Activated B cell treated with CpG ODN at 0.5 μM for 24 hours (primary cell): ENCODE measurements at regions not wholly inside any gene's neighbourhood (a gene's known extent, or its start where the extent isn't known, plus 50 kb on each side); places are given as distances from the start of the nearest gene placed in this dataset.

Experiments used
- ATAC-seq: fragments of 200-7000 bp; cut with Tn5 transposase; one replicate; pipeline ENCODE4 v1.10.0; 2021; ENCODE audit warnings: low read depth, mild to moderate bottlenecking, moderate library complexity
- CTCF ChIA-PET: fragments of 350-600 bp; sonication (Branson Sonifier 250); formaldehyde crosslinking; loops from one replicate; lab custom pipeline; 2021; ENCODE audit warnings: antibody characterized with exemption; lab: Charles Lee
- POLR2A ChIA-PET: fragments of 350-600 bp; sonication (Branson Sonifier 250); formaldehyde crosslinking; loops from one replicate; lab custom pipeline; 2021; ENCODE audit warnings: antibody characterized with exemption; lab: Charles Lee
- DNase-seq: peaks from one replicate; pipeline ENCODE4 v3.0.0; 2022
- H3K27ac Mint-ChIP-seq: one replicate; pipeline ENCODE4 v1.8.0; 2020; ENCODE audit warnings: mixed read lengths
- H3K27me3 Mint-ChIP-seq: one replicate; pipeline ENCODE4 v1.8.0; 2021; ENCODE audit warnings: mixed read lengths
- H3K36me3 Mint-ChIP-seq: one replicate; pipeline ENCODE4 v1.8.0; 2021; ENCODE audit warnings: low read depth, mixed read lengths
- H3K4me1 Mint-ChIP-seq: one replicate; pipeline ENCODE4 v1.8.0; 2021; ENCODE audit warnings: mixed read lengths
- H3K4me3 Mint-ChIP-seq: one replicate; pipeline ENCODE4 v1.8.0; 2020; ENCODE audit warnings: mild to moderate bottlenecking, mixed read lengths
- H3K9me3 Mint-ChIP-seq: one replicate; pipeline ENCODE4 v1.8.0; 2020; ENCODE audit warnings: mixed read lengths
- CTCF ChIP-seq: fragments of 200-600 bp; IDR thresholded peaks from one replicate; pipeline ENCODE4 v1.8.0; 2022; ENCODE audit warnings: antibody characterized with exemption, mild to moderate bottlenecking
- intact Hi-C: fragments of 100-400 bp; cut with micrococcal nuclease; formaldehyde crosslinking; loops from one replicate; pipeline ENCODE4 v1.15.1; 2024

- Mint-ChIP-seq H3K4me3 (no peak overlapping the region), H3K9me3 (peaks cover 5% of the 10 kb centered on the region), H3K27me3 (no peaks in the 10 kb centered on the region), H3K36me3 (no peaks in the 10 kb centered on the region), H3K4me1 (no peaks in the 10 kb centered on the region), H3K27ac (no peak overlapping the region)
- TF ChIP-seq CTCF = no peak
- CTCF ChIA-PET = no interaction called here
- intact Hi-C loops = no loop called here
- ATAC-seq = no peak
- POLR2A ChIA-PET = no interaction called here
- DNase-seq = no peak
Measured at GRCh38 chr18:78304192-78305164, 675.1 kb upstream of the SALL3 start.

DNA sequence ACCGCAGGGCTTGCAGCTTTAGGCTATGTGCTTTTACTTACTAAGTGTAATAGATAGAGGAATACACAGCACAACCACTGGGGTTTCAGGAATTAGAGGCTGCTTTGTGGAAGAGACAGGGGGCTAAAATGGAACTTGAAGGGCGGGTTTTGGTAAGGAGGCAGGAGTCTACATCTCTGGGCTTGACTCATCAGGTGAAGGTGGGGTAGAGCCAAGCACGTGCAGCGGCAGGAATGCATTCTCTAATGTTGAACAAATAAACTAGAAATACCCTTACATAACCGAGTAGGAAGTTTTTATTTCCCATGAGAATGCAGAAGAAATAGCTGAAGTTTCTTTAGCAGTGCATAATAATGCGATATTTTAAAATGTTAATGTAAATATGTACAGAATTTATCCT is 673.8 kb upstream of the SALL3 start:
- Mint-ChIP-seq H3K27me3 (no peaks in the 10 kb centered on the region), H3K9me3 (peaks cover 5% of the 10 kb centered on the region), H3K4me3 (no peak overlapping the region), H3K27ac (no peak overlapping the region), H3K4me1 (no peaks in the 10 kb centered on the region), H3K36me3 (no peaks in the 10 kb centered on the region)
- intact Hi-C loops = no loop called here
- CTCF ChIA-PET = no interaction called here
- TF ChIP-seq CTCF = no peak
- ATAC-seq = no peak
- DNase-seq = no peak
- POLR2A ChIA-PET = no interaction called here

DNA sequence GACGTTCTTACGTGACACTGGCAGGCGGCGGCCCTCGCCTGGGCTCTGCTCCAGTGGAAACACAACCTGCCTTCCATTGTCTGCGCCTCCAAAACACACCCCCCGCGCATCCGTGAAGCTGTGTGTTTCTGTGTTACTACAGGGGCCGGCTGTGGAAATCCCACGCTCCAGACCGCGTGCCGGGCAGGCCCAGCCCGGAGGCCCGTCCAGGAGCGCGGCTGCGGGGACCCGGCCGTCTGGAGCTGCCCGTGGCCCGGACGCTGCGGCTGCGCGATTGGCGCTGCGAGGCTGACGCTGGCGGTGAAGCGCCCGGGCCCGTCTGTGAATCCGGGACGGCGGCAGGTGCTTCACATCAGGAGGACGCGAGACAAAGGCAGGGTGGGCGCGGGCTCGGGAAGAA is 670.3 kb upstream of the SALL3 start:
- H3K4me1 Mint-ChIP-seq = no peaks in the 10 kb centered on the region
- ChIA-PET CTCF (no interaction called here), POLR2A (no interaction called here)
- ATAC-seq (no peak), DNase-seq (no peak)
- H3K36me3 Mint-ChIP-seq = no peaks in the 10 kb centered on the region
- H3K27me3 Mint-ChIP-seq = no peaks in the 10 kb centered on the region
- H3K27ac Mint-ChIP-seq = no peak overlapping the region
- no peak for TF ChIP-seq CTCF
- H3K4me3 Mint-ChIP-seq = no peak overlapping the region
- peaks cover 6% of the 10 kb centered on the region for H3K9me3 Mint-ChIP-seq
- intact Hi-C loops = no loop called here

GRCh38 chr18:78309924-78310323 is 669.7 kb upstream of the SALL3 start:
- peaks cover 6% of the 10 kb centered on the region for H3K9me3 Mint-ChIP-seq
- TF ChIP-seq CTCF = no peak
- CTCF ChIA-PET = no interaction called here
- ATAC-seq (no peak), DNase-seq (no peak)
- H3K27ac Mint-ChIP-seq = no peak overlapping the region
- H3K4me3 Mint-ChIP-seq = no peak overlapping the region
- POLR2A ChIA-PET = no interaction called here
- intact Hi-C loops = no loop called here
- no peaks in the 10 kb centered on the region for H3K4me1 Mint-ChIP-seq
- H3K27me3 Mint-ChIP-seq = no peaks in the 10 kb centered on the region
- H3K36me3 Mint-ChIP-seq = no peaks in the 10 kb centered on the region

DNA sequence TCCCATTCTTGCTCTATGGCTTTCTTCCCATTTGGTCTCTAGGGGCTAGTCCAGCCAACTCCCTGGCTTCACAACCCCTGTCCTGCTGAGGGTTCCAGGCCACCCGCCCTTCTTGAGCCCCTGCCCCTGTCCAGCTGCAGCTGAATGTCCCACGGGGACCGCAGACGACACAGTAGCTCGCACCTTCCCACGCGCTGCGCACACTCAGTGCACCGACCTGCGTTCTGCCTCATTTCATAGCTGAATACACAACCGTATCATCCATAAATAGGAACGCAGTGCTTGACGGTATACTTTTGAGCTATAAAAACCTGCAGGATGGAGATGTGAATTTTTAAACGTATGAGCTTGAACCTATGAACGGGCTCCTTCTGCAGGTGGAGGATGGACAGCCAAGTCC is 660.4 kb upstream of the SALL3 start:
- H3K4me1 Mint-ChIP-seq = no peaks in the 10 kb centered on the region
- H3K27ac Mint-ChIP-seq = no peak overlapping the region
- ChIA-PET POLR2A (no interaction called here), CTCF (no interaction called here)
- H3K4me3 Mint-ChIP-seq = no peak overlapping the region
- no peak for ATAC-seq
- DNase-seq = no peak
- H3K27me3 Mint-ChIP-seq = no peaks in the 10 kb centered on the region
- no peaks in the 10 kb centered on the region for H3K36me3 Mint-ChIP-seq
- H3K9me3 Mint-ChIP-seq = no peaks in the 10 kb centered on the region
- TF ChIP-seq CTCF = no peak
- intact Hi-C loops = no loop called here
